PFSK-1 (cell line): ENCODE measurements at regions not wholly inside any gene's neighbourhood (a gene's known extent, or its start where the extent isn't known, plus 50 kb on each side); places are given as distances from the start of the nearest gene placed in this dataset.

ENCODE experiments used
- POLR2AphosphoS5 ChIP-seq: IDR thresholded peaks from 2 replicates; pipeline ENCODE4 v1.6.1; 2012; ENCODE audit warnings: low read depth, mild to moderate bottlenecking, control low read depth, low read length, moderate library complexity
- SIN3A ChIP-seq: IDR thresholded peaks from 2 replicates; pipeline ENCODE4 v1.6.1; 2012; ENCODE audit warnings: mild to moderate bottlenecking, low read length, moderate library complexity, borderline replicate concordance; ENCODE audit not compliant: insufficient read depth
- TAF1 ChIP-seq: IDR thresholded peaks from 2 replicates; pipeline ENCODE4 v1.6.1; 2012; ENCODE audit warnings: low read length, control low read depth, borderline replicate concordance; ENCODE audit not compliant: insufficient read depth

GRCh38 chr12:60834372-60834771 lies 1238.5 kb downstream of the SLC16A7 start:
- TF ChIP-seq SIN3A (no peak), TAF1 (no peak), POLR2AphosphoS5 (no peak)
